ENCODE measurements at regions not wholly inside any gene's neighbourhood (a gene's known extent, or its start where the extent isn't known, plus 50 kb on each side); places are given as distances from the start of the nearest gene placed in this dataset.

- H3K27me3 ChIP-seq (ENCODE audit: control insufficient read depth in 4 of 4, insufficient read depth in 4 of 4, low read length in 3 of 4), result peaks cover 0 to 4% (median 0%) of the 10 kb centered on the region in 4 donors
- no peak overlapping the region for H3K27ac ChIP-seq (ENCODE audit: low read depth in 1 of 2, low read length in 2 of 2)
- no peaks in the 10 kb centered on the region for H3K9me3 ChIP-seq (ENCODE audit: control insufficient read depth in 4 of 4, low read length in 3 of 4)
- WGBS, result 76% methylated on average over 1 of the region's 1 CpG
- H3K36me3 ChIP-seq (ENCODE audit: control insufficient read depth in 4 of 4, insufficient read depth in 3 of 4, low read depth in 1 of 4, low read length in 3 of 4), result no peaks in the 10 kb centered on the region
- no peak overlapping the region for H3K9ac ChIP-seq (ENCODE audit: low read depth in 1 of 2, low read length in 2 of 2)
- no peak overlapping the region for H3K4me3 ChIP-seq (ENCODE audit: low read depth in 1 of 3, low read length in 3 of 3)
- TF ChIP-seq SP1 (IDR thresholded peaks at IDR 0.05) (no peak), RAD21 (IDR thresholded peaks at IDR 0.05) (no peak), YY1 (IDR thresholded peaks at IDR 0.05) (no peak), ZBTB33 (IDR thresholded peaks at IDR 0.05) (no peak), TAF1 (conservative IDR thresholded peaks at IDR 0.05) (no peak)
- no peaks in the 10 kb centered on the region for H3K4me1 ChIP-seq (ENCODE audit: control insufficient read depth in 4 of 4, insufficient read depth in 4 of 4, low read length in 3 of 4)
- no peak for DNase-seq (ENCODE audit: low spot score)
Measured at GRCh38 chr10:89952325-89952724, 250.9 kb downstream of the KIF20B start.

- Histone ChIP-seq H3K27ac (ENCODE audit: low read depth in 1 of 2, low read length in 2 of 2) (no peak overlapping the region), H3K4me1 (ENCODE audit: control insufficient read depth in 4 of 4, insufficient read depth in 4 of 4, low read length in 3 of 4) (no peaks in the 10 kb centered on the region), H3K9me3 (ENCODE audit: control insufficient read depth in 4 of 4, low read length in 3 of 4) (no peaks in the 10 kb centered on the region), H3K4me3 (ENCODE audit: low read depth in 1 of 3, low read length in 3 of 3) (no peak overlapping the region), H3K27me3 (ENCODE audit: control insufficient read depth in 4 of 4, insufficient read depth in 4 of 4, low read length in 3 of 4) (peaks cover 0 to 4% (median 0%) of the 10 kb centered on the region in 4 donors), H3K36me3 (ENCODE audit: control insufficient read depth in 4 of 4, insufficient read depth in 3 of 4, low read depth in 1 of 4, low read length in 3 of 4) (no peaks in the 10 kb centered on the region), H3K9ac (ENCODE audit: low read depth in 1 of 2, low read length in 2 of 2) (no peak overlapping the region)
- TF ChIP-seq SP1 (IDR thresholded peaks at IDR 0.05), result no peak
- TF ChIP-seq FOXA1 (IDR thresholded peaks at IDR 0.05), result no peak
- no peak for TF ChIP-seq HNF4G (IDR thresholded peaks at IDR 0.05)
- no peak for TF ChIP-seq TAF1 (conservative IDR thresholded peaks at IDR 0.05)
- no peak for TF ChIP-seq ZBTB33 (IDR thresholded peaks at IDR 0.05)
- no peak for TF ChIP-seq MAX (IDR thresholded peaks at IDR 0.05)
- TF ChIP-seq FOXA2 (IDR thresholded peaks at IDR 0.05), result no peak
- TF ChIP-seq GABPA (IDR thresholded peaks at IDR 0.05 in 1 of 2, conservative IDR thresholded peaks at IDR 0.05 in 1 of 2), result no peak
- no peak for TF ChIP-seq HNF4A (conservative IDR thresholded peaks at IDR 0.05)
- TF ChIP-seq NR2F2 (IDR thresholded peaks at IDR 0.05), result no peak
- TF ChIP-seq CTCF (IDR thresholded peaks at IDR 0.05; ENCODE audit: low read depth, low read length, missing input control), result no peak
- no peak for TF ChIP-seq RAD21 (IDR thresholded peaks at IDR 0.05)
- DNase-seq (ENCODE audit: low spot score), result no peak
Measured at GRCh38 chr10:89952751-89953150, 251.4 kb downstream of the KIF20B start.

- H3K4me1 ChIP-seq (ENCODE audit: control insufficient read depth in 4 of 4, insufficient read depth in 4 of 4, low read length in 3 of 4), result no peaks in the 10 kb centered on the region
- no peak overlapping the region for H3K4me3 ChIP-seq (ENCODE audit: low read depth in 1 of 3, low read length in 3 of 3)
- no peaks in the 10 kb centered on the region for H3K9me3 ChIP-seq (ENCODE audit: control insufficient read depth in 4 of 4, low read length in 3 of 4)
- peaks cover 0 to 4% (median 0%) of the 10 kb centered on the region in 4 donors for H3K27me3 ChIP-seq (ENCODE audit: control insufficient read depth in 4 of 4, insufficient read depth in 4 of 4, low read length in 3 of 4)
- no peak overlapping the region for H3K27ac ChIP-seq (ENCODE audit: low read depth in 1 of 2, low read length in 2 of 2)
- 65% methylated on average over 3 of the region's 3 CpGs for WGBS
- no peak overlapping the region for H3K9ac ChIP-seq (ENCODE audit: low read depth in 1 of 2, low read length in 2 of 2)
- no peak for DNase-seq (ENCODE audit: low spot score)
- H3K36me3 ChIP-seq (ENCODE audit: control insufficient read depth in 4 of 4, insufficient read depth in 3 of 4, low read depth in 1 of 4, low read length in 3 of 4), result no peaks in the 10 kb centered on the region
- TF ChIP-seq HNF4A (conservative IDR thresholded peaks at IDR 0.05) (no peak), YY1 (IDR thresholded peaks at IDR 0.05) (no peak), ZBTB33 (IDR thresholded peaks at IDR 0.05) (no peak), FOXA1 (IDR thresholded peaks at IDR 0.05) (no peak), SP1 (IDR thresholded peaks at IDR 0.05) (no peak), NR2F2 (IDR thresholded peaks at IDR 0.05) (no peak), REST (IDR thresholded peaks at IDR 0.05) (no peak), FOXA2 (IDR thresholded peaks at IDR 0.05) (no peak), RAD21 (IDR thresholded peaks at IDR 0.05) (no peak), GABPA (IDR thresholded peaks at IDR 0.05 in 1 of 2, conservative IDR thresholded peaks at IDR 0.05 in 1 of 2) (no peak), RXRA (IDR thresholded peaks at IDR 0.05) (no peak)
Measured at GRCh38 chr10:89954061-89954460, 252.7 kb downstream of the KIF20B start.
